IPS DF 4.7 (cell line): ENCODE measurements at regions not wholly inside any gene's neighbourhood (a gene's known extent, or its start where the extent isn't known, plus 50 kb on each side); places are given as distances from the start of the nearest gene placed in this dataset.

Source experiments
- DNase-seq: peaks from one replicate; pipeline ENCODE4 v3.0.0-alpha.2; 2013; ENCODE audit warnings: low spot score; ENCODE audit errors: extremely low read depth

GRCh38 chr17:36816214-36816906 is 120.9 kb upstream of the LHX1 start:
- DNase-seq = no peak

- DNase-seq = no peak
These were observed 120.4 kb upstream of the LHX1 start for GRCh38 chr17:36816907-36817288.

DNA sequence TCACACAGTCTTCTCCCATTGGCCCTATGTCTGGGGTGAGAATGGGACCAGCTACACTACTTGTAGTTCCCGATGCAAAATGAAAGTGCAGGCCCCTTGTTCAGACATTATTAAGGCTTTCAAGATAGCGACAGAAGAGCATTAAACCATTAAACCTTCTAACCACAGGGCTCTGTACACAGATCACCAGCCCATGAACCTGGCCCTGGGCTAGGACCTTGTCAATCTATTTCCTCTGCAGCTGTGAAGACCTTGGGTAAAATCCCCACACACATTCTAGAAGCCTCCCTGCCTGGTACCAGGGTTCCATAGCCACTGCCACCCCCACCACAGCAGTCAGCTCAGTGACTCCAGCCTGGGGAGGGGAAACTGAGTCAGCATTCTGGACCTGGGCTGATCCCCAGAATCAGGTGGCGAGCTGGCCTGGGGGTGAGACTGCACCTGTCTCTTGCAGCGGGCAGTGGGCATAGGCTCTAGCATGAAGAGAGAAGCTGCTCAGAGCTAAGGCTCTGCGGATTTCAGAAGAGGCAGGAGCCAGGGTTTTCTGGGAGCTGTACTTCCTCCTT is 119.7 kb upstream of the LHX1 start:
- no peak for DNase-seq

- DNase-seq = no peak
These were observed 119.0 kb upstream of the LHX1 start for GRCh38 chr17:36818134-36818825.

GRCh38 chr17:36823850-36824677 is 113.2 kb upstream of the LHX1 start:
- no peak for DNase-seq

GRCh38 chr17:36824678-36825101 is 112.6 kb upstream of the LHX1 start:
- DNase-seq = no peak

- no peak for DNase-seq
These were observed 112.2 kb upstream of the LHX1 start for GRCh38 chr17:36825113-36825512.

DNA sequence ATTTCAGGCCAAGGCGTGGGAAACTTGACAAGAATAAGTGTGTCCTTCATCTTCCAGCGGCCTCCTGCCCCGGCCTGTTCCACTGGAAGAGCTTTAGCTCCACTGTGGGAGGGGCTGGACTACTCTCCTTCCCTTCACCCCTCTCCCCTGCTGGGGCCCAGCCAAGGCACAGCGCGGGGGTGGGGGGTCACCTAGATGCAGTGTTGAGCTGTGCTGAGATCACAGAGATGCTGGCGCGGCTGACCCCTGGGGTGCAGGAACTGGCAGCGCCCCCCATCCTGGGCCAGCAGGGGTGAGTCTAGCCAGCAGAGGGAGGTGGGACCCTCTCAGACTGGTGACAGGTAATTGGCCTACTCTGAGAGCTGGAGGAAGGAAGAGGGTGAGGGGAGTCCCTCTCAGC is 111.8 kb upstream of the LHX1 start:
- no peak for DNase-seq

DNA sequence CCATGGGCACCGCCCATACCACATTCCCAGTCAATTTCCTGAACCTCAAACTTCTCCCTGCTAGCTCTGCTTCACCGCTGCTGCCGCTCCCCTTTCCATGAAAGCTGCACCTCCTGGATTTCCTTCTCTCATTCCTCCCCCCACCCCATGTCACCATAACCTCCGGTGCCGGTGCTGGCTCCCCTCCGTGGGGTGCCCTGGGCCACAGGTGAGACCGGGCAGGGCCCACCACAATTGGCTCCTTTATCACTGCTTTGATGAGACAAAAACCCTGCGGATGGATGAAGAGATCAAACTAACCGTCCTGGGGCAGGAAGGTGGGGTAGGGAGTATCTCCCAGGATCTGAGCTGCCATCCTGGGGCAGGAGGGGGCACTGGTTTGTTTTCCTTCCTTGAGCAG is 111.3 kb upstream of the LHX1 start:
- no peak for DNase-seq

GRCh38 chr17:36827081-36827480 is 110.2 kb upstream of the LHX1 start:
- DNase-seq = no peak

- DNase-seq = no peak
These were observed 107.6 kb upstream of the LHX1 start for GRCh38 chr17:36829676-36830075.

DNA sequence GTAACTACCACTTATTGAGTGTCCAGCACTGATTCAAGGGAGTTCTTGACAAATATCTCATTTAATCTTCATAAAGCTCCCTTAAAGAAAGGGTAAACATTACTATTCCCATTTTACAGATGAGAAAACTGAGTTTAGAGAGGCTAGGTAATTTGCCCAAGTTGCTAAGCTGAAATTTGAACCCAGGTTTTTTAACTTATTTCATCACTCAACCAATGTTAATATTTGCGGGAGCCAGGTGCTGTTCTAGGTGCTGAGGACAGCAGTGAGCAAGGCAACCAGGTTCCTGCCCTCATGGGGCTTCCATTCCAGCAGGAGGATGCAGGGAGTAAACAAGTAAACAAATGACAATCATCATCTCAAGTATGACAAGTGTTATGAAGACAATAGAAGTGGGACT is 104.0 kb upstream of the LHX1 start:
- DNase-seq = no peak

DNA sequence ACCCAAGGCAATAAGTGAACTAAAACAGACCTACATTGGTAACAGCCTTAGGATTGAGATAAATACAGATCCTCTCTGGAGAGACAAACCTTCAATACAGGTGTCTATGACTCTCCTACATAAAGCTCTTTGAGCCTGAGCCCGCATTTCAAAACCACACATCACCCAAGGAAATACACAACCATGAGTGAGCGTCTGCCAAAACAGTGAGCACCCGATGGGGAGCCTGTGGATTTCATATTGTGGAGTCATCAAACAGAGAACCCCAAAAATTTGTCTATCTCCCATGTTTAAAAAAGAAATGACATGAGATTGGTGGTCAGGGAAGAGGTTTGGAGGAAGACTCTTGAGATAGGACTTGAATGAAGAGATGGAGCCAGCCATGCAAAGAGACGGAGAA is 102.2 kb upstream of the LHX1 start:
- no peak for DNase-seq

DNA sequence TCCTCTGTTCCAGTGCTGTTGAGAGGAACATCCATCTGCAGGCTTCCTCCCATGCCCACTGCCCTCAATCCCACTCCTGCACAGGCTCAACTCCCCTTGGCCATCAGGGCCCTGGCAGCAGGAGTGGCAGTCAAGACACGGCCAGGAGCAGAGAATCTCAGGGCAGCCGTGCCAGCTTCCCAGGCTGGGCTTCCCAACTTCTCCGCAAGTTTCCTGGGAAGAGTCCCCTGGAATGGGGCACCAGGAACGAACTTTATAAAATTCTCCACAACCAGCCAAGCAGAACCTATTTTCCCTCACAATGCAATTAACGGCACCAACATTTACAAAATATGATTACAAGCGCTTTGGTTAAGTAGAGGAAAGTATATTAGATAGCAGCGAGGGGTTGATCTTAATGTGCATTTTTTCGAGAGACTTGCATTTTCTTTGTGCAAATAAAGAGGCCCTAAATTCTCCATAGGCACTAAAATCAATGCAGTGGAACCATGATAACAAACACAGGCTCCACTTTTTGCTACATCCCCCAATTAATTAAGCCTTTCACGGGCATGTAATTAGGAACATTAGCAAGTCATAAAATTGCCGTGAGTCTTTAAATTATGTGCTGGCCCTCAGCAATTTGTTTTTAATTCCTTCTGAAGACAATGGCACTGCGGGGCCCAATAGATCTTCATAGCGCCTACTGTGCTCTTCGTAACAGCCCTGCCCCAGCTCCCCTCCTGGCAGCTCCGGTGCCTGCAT is 99.9 kb upstream of the LHX1 start:
- no peak for DNase-seq

DNA sequence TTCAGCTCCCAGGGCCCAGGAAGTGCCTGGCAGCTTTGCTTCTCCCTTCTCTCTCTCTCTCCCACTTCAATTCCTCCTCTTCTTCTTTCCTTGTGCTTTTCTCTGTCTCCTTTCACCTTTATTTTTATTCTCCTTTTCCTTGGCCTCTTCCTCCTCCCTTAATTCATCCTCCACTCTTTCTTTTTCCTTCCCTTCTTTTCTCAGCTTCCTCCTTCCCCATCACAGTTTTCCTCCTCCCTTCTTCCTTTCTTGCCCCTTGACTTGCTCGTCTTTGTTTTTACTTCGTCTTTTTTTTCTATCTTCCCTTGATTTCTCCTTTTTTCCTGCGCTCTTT is 99.4 kb upstream of the LHX1 start:
- DNase-seq = no peak

- no peak for DNase-seq
These were observed 98.0 kb upstream of the LHX1 start for GRCh38 chr17:36839256-36839655.

GRCh38 chr17:36840796-36841195 is 96.5 kb upstream of the LHX1 start:
- DNase-seq = no peak

- no peak for DNase-seq
These were observed 95.0 kb upstream of the LHX1 start for GRCh38 chr17:36842231-36842819.

DNA sequence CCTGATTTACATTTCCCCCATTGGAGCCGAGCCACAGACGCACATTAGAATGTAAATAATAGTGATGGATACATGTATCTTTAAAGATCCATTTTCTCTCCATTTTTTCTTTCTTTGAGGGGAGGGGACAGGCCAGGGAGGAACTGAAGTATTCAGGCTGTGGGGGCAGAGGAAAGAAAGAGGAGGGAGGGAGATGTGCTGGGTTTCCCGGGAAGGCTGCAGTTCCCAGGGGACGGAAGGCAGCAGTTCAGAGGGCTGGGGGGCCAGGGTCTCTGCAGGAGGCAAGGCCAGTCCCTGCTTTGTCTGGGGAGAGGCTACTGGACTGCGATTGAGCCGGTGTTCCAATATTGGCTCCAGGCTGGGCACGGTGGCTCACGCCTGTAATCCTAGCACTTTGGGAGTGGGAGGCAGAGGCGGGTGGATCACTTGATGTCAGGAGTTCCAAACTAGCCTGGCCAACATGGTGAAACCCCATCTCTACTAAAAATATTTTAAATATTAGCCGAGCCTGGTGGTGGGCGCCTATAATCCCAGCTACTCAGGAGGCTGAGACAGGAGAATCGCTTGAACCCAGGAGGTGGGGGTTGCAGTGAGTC is 94.2 kb upstream of the LHX1 start:
- no peak for DNase-seq

GRCh38 chr17:36844013-36844412 is 93.3 kb upstream of the LHX1 start:
- DNase-seq = no peak

DNA sequence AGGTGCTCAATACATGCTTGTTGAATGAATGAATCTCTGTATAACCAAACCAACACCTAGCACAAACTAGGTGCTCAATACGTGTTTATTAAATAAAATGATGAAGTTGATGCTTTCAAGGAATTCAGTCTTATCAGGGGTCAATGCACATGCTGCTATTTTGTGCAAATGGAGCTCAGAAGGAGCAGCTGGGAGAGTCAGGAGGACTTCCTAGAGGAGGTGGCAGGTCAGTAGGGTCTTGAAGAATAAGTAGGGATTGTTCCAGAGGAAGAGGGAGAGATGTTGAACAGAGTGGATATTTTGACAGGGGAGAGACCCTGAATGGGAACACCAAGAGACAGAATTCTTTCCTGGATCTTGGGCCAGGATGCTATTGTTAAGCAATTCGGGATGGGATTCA is 92.7 kb upstream of the LHX1 start:
- no peak for DNase-seq
